ENCODE measurements at regions not wholly inside any gene's neighbourhood (a gene's known extent, or its start where the extent isn't known, plus 50 kb on each side); places are given as distances from the start of the nearest gene placed in this dataset.

DNA sequence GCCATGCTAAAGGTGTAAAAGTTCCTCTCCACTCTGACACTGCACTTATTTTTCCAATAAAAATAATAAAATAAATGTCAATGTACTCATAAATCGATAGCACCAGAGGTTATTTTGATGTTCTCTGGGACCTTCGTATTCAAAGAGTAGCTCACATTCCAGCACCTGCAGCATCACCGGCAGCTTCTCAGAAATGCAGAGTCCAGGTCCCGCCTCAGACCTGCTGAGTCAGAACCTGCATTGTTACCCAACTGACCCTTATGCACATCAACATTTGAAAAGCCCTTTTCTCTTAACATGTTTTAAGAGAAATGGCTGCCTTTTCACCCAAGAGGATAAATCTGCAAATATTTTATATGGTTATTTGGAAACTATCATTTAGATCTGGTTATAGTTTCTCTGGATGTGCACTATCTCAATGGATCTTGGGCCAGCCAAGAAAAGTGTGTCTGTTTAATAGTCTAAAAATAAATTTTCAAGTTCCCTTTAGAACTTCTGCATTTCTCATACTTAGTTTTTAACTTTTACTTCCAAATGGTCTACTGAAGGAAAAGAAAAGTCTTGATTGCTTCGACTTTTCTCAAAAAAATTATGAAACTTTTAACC, 216.2 kb upstream of the PRDM1 start:
- POLR2A ChIA-PET = interaction anchor here (0.7 to 1.8 kb wide), 6 partner anchors 8 to 430 kb away, joined by 3 to 5 read pairs (median 4); no protein-coding TSS in a partner anchor
- Histone ChIP-seq H3K79me2 (ENCODE audit: insufficient read depth, low read depth, low read length) (no peaks in the 10 kb centered on the region), H3K9me3 (ENCODE audit: low read length) (peaks cover 2% of the 10 kb centered on the region; the same call in 1 of the 2 replicates), H3K4me3 (ENCODE audit: low read depth, low read length, poor library complexity, severe bottlenecking) (no peak overlapping the region), H4K20me1 (ENCODE audit: insufficient read depth, low read length) (no peaks in the 10 kb centered on the region), H3K36me3 (ENCODE audit: insufficient read depth, low read length) (peaks cover under 1% of the 10 kb centered on the region; the same call in 1 of the 2 replicates), H3K4me2 (ENCODE audit: low read length) (peak overlapping the region; percentile 40), H3K4me1 (ENCODE audit: insufficient read depth, low read length, poor library complexity, severe bottlenecking) (peaks cover 71% of the 10 kb centered on the region), H3K27ac (ENCODE audit: low read depth, low read length, poor library complexity, severe bottlenecking) (no peak overlapping the region), H3K9me2 (ENCODE audit: insufficient read depth, low read length) (no peaks in the 10 kb centered on the region), H2AFZ (ENCODE audit: low read length) (peak overlapping the region; percentile 61; the same call in 1 of the 2 replicates)
- BruUV-seq (replicated peaks) = no TSS peak
- TF ChIP-seq, protein P1, sequence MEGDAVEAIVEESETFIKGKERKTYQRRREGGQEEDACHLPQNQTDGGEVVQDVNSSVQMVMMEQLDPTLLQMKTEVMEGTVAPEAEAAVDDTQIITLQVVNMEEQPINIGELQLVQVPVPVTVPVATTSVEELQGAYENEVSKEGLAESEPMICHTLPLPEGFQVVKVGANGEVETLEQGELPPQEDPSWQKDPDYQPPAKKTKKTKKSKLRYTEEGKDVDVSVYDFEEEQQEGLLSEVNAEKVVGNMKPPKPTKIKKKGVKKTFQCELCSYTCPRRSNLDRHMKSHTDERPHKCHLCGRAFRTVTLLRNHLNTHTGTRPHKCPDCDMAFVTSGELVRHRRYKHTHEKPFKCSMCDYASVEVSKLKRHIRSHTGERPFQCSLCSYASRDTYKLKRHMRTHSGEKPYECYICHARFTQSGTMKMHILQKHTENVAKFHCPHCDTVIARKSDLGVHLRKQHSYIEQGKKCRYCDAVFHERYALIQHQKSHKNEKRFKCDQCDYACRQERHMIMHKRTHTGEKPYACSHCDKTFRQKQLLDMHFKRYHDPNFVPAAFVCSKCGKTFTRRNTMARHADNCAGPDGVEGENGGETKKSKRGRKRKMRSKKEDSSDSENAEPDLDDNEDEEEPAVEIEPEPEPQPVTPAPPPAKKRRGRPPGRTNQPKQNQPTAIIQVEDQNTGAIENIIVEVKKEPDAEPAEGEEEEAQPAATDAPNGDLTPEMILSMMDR (conservative IDR thresholded peaks at IDR 0.05; ENCODE audit: low read length) = no peak
- no peak for TF ChIP-seq EZH2phosphoT487 (IDR thresholded peaks at IDR 0.05; ENCODE audit: borderline replicate concordance, low read depth, low read length)
- CTCF ChIA-PET (ENCODE audit: unreplicated experiment) = no interaction called here
- intact Hi-C loops (cut with micrococcal nuclease; ENCODE audit: unreplicated experiment) = loop anchor here (5.0 to 10.0 kb wide), 2 partner anchors 212 to 295 kb away; no protein-coding TSS in a partner anchor
- DNase-seq (ENCODE audit: low spot score) = no peak

DNA sequence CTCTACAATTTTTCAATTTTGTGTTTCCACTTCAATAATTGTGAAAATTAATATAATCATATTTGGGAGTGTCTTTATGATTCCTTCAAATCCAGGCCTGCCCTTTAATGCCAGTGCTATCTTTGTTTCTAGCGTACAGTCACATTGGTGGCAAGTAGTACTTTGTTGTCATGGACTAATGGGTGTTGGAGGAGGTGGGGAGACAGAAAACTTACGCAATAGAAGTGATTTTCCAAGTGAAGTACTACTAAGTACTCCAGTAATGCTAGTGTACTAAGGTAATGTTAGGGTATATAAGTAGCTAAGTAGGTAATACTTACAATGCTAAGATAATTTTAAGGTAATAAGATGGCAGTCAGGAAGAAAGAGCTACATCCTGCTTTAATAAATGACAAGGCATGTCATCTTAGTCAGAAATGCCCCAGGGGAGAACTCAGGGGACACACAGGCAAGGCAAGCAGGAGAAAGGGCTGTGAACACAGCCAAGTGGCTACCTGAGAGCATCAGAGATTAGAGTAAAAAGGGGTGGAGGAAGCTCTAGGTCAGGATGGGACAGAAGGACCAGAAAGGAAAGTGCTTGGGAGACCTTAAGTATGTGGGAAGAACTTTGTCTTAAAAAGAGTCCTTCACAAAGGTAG, 217.2 kb upstream of the PRDM1 start:
- CTCF ChIA-PET (ENCODE audit: unreplicated experiment) = interaction anchor here (0.7 kb wide), 1 partner anchor 217 kb away, joined by 3 read pairs; the partner anchor contains the start of gene PRDM1
- POLR2A ChIA-PET = interaction anchor here (1.0 to 1.8 kb wide), 6 partner anchors 9 to 71 kb away, joined by 3 to 5 read pairs (median 4); no protein-coding TSS in a partner anchor
- intact Hi-C loops (cut with micrococcal nuclease; ENCODE audit: unreplicated experiment) = no loop called here

More for the DNA sequence above, 217.2 kb upstream of the PRDM1 start:
- H3K4me1 ChIP-seq (ENCODE audit: insufficient read depth, low read length, poor library complexity, severe bottlenecking) = peaks cover 67% of the 10 kb centered on the region
- H2AFZ ChIP-seq (ENCODE audit: low read length) = peak overlapping the region; percentile 61
- DNase-seq (ENCODE audit: low spot score) = peak; percentile 56
- H3K9me2 ChIP-seq (ENCODE audit: insufficient read depth, low read length) = no peaks in the 10 kb centered on the region
- peaks cover 11% of the 10 kb centered on the region; the same call in 1 of the 2 replicates for H3K9me3 ChIP-seq (ENCODE audit: low read length)
- no peaks in the 10 kb centered on the region for H3K79me2 ChIP-seq (ENCODE audit: insufficient read depth, low read depth, low read length)
- peak overlapping the region; percentile 13 for H3K27ac ChIP-seq (ENCODE audit: low read depth, low read length, poor library complexity, severe bottlenecking)
- no peak overlapping the region for H3K4me3 ChIP-seq (ENCODE audit: low read depth, low read length, poor library complexity, severe bottlenecking)
- peak overlapping the region; percentile 40 for H3K4me2 ChIP-seq (ENCODE audit: low read length)
- no peak for TF ChIP-seq EZH2phosphoT487 (IDR thresholded peaks at IDR 0.05; ENCODE audit: borderline replicate concordance, low read depth, low read length)
- TF ChIP-seq, protein P1 (conservative IDR thresholded peaks at IDR 0.05; ENCODE audit: low read length) = no peak
- no TSS peak for BruUV-seq (replicated peaks)
- peaks cover 8% of the 10 kb centered on the region; the same call in 1 of the 2 replicates for H3K36me3 ChIP-seq (ENCODE audit: insufficient read depth, low read length)
- no peaks in the 10 kb centered on the region for H4K20me1 ChIP-seq (ENCODE audit: insufficient read depth, low read length)

Measured in OCI-LY7 (cell line).